Liver (tissue), 3 donors: ENCODE measurements at regions not wholly inside any gene's neighbourhood (a gene's known extent, or its start where the extent isn't known, plus 50 kb on each side); places are given as distances from the start of the nearest gene placed in this dataset.

Source experiments
- EGR1 ChIP-seq, 2 donors: IDR thresholded peaks; 2 replicates each; pipeline ENCODE4 v1.6.1; 2016 to 2018; ENCODE audit warnings: antibody characterized with exemption in 2 of 2, low read depth in 2 of 2
- GABPA ChIP-seq, 2 donors: IDR thresholded peaks in 1 of 2; conservative IDR thresholded peaks in 1 of 2; 2 replicates each; pipeline ENCODE4 v1.6.1; 2016; ENCODE audit warnings: antibody characterized with exemption in 2 of 2, mild to moderate bottlenecking in 1 of 2, moderate library complexity in 1 of 2
- HNF4G ChIP-seq: IDR thresholded peaks from 2 replicates; pipeline ENCODE4 v1.6.1; 2016; ENCODE audit warnings: antibody characterized with exemption
- MAX ChIP-seq: IDR thresholded peaks from 2 replicates; pipeline ENCODE4 v1.6.1; 2016; ENCODE audit warnings: antibody characterized with exemption
- RAD21 ChIP-seq, 2 donors: IDR thresholded peaks; 2 replicates each; pipeline ENCODE4 v1.6.1; 2016; ENCODE audit warnings: antibody characterized with exemption in 2 of 2, mild to moderate bottlenecking in 2 of 2
- REST ChIP-seq: IDR thresholded peaks from 2 replicates; pipeline ENCODE4 v1.6.1; 2016; ENCODE audit warnings: antibody characterized with exemption, mild to moderate bottlenecking
- RXRA ChIP-seq, 2 donors: IDR thresholded peaks; 2 replicates each; pipeline ENCODE4 v1.6.1; 2017 to 2018; ENCODE audit warnings: antibody characterized with exemption in 2 of 2, mild to moderate bottlenecking in 1 of 2
- SP1 ChIP-seq: IDR thresholded peaks from 2 replicates; pipeline ENCODE4 v1.6.1; 2018; ENCODE audit warnings: antibody characterized with exemption, mild to moderate bottlenecking
- TAF1 ChIP-seq: conservative IDR thresholded peaks from 2 replicates; pipeline ENCODE4 v1.6.1; 2016; ENCODE audit warnings: antibody characterized with exemption, mild to moderate bottlenecking
- YY1 ChIP-seq: IDR thresholded peaks from 2 replicates; pipeline ENCODE4 v1.6.1; 2016; ENCODE audit warnings: antibody characterized with exemption, mild to moderate bottlenecking
- TF ChIP-seq, protein P1 (sequence below): fragments of 150-350 bp; IDR thresholded peaks from 2 replicates; pipeline ENCODE4 v1.5.1; 2017; ENCODE audit warnings: improper control_type of control experiment, low read depth, low read length; ENCODE audit not compliant: missing input control
- TF ChIP-seq, protein P2 (sequence below): IDR thresholded peaks from 2 replicates; pipeline ENCODE4 v1.6.1; 2016; ENCODE audit warnings: antibody characterized with exemption
- TF ChIP-seq, protein P3 (sequence below): IDR thresholded peaks from 2 replicates; pipeline ENCODE4 v1.6.1; 2016; ENCODE audit warnings: antibody characterized with exemption
- donor health status: healthy.
- donor health status: healthy.

DNA sequence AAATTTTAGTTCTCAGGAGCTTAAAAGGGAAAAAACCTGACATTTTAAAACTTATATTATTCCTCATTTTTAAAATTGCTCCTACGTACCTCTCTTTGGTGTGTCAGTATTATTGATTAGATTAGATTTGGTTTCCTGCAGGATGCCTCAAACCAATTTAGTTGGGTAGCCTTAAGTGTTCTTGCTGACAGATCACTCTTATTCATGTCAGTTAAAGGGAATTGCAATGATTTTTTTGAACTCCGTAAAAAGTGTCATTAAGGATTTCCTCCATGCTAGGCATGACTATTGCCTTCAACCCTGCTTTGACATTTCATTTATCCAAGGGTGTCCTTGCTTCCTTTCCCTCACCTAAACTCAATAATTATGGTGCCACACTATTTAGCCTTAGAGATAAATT lies 149.0 kb upstream of the CDH7 start:
- TF ChIP-seq, protein P1, sequence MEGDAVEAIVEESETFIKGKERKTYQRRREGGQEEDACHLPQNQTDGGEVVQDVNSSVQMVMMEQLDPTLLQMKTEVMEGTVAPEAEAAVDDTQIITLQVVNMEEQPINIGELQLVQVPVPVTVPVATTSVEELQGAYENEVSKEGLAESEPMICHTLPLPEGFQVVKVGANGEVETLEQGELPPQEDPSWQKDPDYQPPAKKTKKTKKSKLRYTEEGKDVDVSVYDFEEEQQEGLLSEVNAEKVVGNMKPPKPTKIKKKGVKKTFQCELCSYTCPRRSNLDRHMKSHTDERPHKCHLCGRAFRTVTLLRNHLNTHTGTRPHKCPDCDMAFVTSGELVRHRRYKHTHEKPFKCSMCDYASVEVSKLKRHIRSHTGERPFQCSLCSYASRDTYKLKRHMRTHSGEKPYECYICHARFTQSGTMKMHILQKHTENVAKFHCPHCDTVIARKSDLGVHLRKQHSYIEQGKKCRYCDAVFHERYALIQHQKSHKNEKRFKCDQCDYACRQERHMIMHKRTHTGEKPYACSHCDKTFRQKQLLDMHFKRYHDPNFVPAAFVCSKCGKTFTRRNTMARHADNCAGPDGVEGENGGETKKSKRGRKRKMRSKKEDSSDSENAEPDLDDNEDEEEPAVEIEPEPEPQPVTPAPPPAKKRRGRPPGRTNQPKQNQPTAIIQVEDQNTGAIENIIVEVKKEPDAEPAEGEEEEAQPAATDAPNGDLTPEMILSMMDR: no peak
- TF ChIP-seq, protein P2, sequence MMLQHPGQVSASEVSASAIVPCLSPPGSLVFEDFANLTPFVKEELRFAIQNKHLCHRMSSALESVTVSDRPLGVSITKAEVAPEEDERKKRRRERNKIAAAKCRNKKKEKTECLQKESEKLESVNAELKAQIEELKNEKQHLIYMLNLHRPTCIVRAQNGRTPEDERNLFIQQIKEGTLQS: no peak
- no peak for TF ChIP-seq HNF4G
- TF ChIP-seq REST: no peak
- no peak for TF ChIP-seq RXRA (IDR thresholded peaks at IDR 0.05)
- no peak for TF ChIP-seq SP1
- no peak for TF ChIP-seq MAX
- no peak for TF ChIP-seq RAD21 (IDR thresholded peaks at IDR 0.05)
- TF ChIP-seq, protein P3, sequence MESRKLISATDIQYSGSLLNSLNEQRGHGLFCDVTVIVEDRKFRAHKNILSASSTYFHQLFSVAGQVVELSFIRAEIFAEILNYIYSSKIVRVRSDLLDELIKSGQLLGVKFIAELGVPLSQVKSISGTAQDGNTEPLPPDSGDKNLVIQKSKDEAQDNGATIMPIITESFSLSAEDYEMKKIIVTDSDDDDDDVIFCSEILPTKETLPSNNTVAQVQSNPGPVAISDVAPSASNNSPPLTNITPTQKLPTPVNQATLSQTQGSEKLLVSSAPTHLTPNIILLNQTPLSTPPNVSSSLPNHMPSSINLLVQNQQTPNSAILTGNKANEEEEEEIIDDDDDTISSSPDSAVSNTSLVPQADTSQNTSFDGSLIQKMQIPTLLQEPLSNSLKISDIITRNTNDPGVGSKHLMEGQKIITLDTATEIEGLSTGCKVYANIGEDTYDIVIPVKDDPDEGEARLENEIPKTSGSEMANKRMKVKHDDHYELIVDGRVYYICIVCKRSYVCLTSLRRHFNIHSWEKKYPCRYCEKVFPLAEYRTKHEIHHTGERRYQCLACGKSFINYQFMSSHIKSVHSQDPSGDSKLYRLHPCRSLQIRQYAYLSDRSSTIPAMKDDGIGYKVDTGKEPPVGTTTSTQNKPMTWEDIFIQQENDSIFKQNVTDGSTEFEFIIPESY: no peak
- no peak for TF ChIP-seq TAF1
- TF ChIP-seq EGR1 (IDR thresholded peaks at IDR 0.05; ENCODE audit: low read depth in 2 of 2): no peak
- TF ChIP-seq YY1: no peak
- no peak for TF ChIP-seq GABPA (IDR thresholded peaks at IDR 0.05 in 1 of 2, conservative IDR thresholded peaks at IDR 0.05 in 1 of 2)
